ENCODE measurements at regions not wholly inside any gene's neighbourhood (a gene's known extent, or its start where the extent isn't known, plus 50 kb on each side); places are given as distances from the start of the nearest gene placed in this dataset.

- Histone ChIP-seq H3K79me2 (ENCODE audit: insufficient read depth, low read length) (no peaks in the 10 kb centered on the region), H3K27me3 (ENCODE audit: insufficient read depth, low read length, poor library complexity, severe bottlenecking) (no peaks in the 10 kb centered on the region), H3K4me2 (ENCODE audit: low read depth, low read length, poor library complexity, severe bottlenecking) (no peak overlapping the region), H3F3A (ENCODE audit: low read depth) (no peaks in the 10 kb centered on the region), H2AFZ (ENCODE audit: low read length) (no peak overlapping the region), H3K36me3 (ENCODE audit: insufficient read depth, low read length) (no peaks in the 10 kb centered on the region), H3K9me3 (ENCODE audit: insufficient read depth, low read depth, low read length) (no peaks in the 10 kb centered on the region), H4K20me1 (ENCODE audit: insufficient read depth, low read length, poor library complexity, severe bottlenecking) (no peaks in the 10 kb centered on the region), H3K4me1 (ENCODE audit: insufficient read depth, low read length, poor library complexity, severe bottlenecking) (no peaks in the 10 kb centered on the region), H3K4me3 (ENCODE audit: low read length, poor library complexity, severe bottlenecking) (no peak overlapping the region), H3K9ac (ENCODE audit: low read depth, low read length, poor library complexity, severe bottlenecking) (no peak overlapping the region), H3K9me2 (replicated peaks; ENCODE audit: low read depth, low read length) (no peaks in the 10 kb centered on the region)
- no peak for TF ChIP-seq EZH2phosphoT487 (IDR thresholded peaks at IDR 0.05; ENCODE audit: borderline replicate concordance)
- no peak for TF ChIP-seq CTCF (conservative IDR thresholded peaks at IDR 0.05; ENCODE audit: low read length)
Observed at GRCh38 chr4:24197955-24198354, 308.1 kb upstream of the PPARGC1A start.

GRCh38 chr4:24196785-24197184, 306.9 kb upstream of the PPARGC1A start:
- Histone ChIP-seq H3K79me2 (ENCODE audit: insufficient read depth, low read length) (no peaks in the 10 kb centered on the region), H3K27me3 (ENCODE audit: insufficient read depth, low read length, poor library complexity, severe bottlenecking) (no peaks in the 10 kb centered on the region), H3K4me1 (ENCODE audit: insufficient read depth, low read length, poor library complexity, severe bottlenecking) (no peaks in the 10 kb centered on the region), H4K20me1 (ENCODE audit: insufficient read depth, low read length, poor library complexity, severe bottlenecking) (no peaks in the 10 kb centered on the region), H3F3A (ENCODE audit: low read depth) (no peaks in the 10 kb centered on the region), H2AFZ (ENCODE audit: low read length) (no peak overlapping the region), H3K9me2 (replicated peaks; ENCODE audit: low read depth, low read length) (no peaks in the 10 kb centered on the region), H3K4me2 (ENCODE audit: low read depth, low read length, poor library complexity, severe bottlenecking) (no peak overlapping the region), H3K9me3 (ENCODE audit: insufficient read depth, low read depth, low read length) (no peaks in the 10 kb centered on the region), H3K9ac (ENCODE audit: low read depth, low read length, poor library complexity, severe bottlenecking) (no peak overlapping the region), H3K36me3 (ENCODE audit: insufficient read depth, low read length) (no peaks in the 10 kb centered on the region), H3K4me3 (ENCODE audit: low read length, poor library complexity, severe bottlenecking) (no peak overlapping the region)
- no peak for TF ChIP-seq CTCF (conservative IDR thresholded peaks at IDR 0.05; ENCODE audit: low read length)
- TF ChIP-seq EZH2phosphoT487 (IDR thresholded peaks at IDR 0.05; ENCODE audit: borderline replicate concordance), result no peak

- Histone ChIP-seq H3K9me2 (replicated peaks; ENCODE audit: low read depth, low read length) (no peaks in the 10 kb centered on the region), H4K20me1 (ENCODE audit: insufficient read depth, low read length, poor library complexity, severe bottlenecking) (no peaks in the 10 kb centered on the region), H3F3A (ENCODE audit: low read depth) (no peaks in the 10 kb centered on the region), H3K4me3 (ENCODE audit: low read length, poor library complexity, severe bottlenecking) (no peak overlapping the region), H3K27me3 (ENCODE audit: insufficient read depth, low read length, poor library complexity, severe bottlenecking) (no peaks in the 10 kb centered on the region), H3K9me3 (ENCODE audit: insufficient read depth, low read depth, low read length) (no peaks in the 10 kb centered on the region), H2AFZ (ENCODE audit: low read length) (no peak overlapping the region), H3K4me2 (ENCODE audit: low read depth, low read length, poor library complexity, severe bottlenecking) (no peak overlapping the region), H3K9ac (ENCODE audit: low read depth, low read length, poor library complexity, severe bottlenecking) (no peak overlapping the region), H3K79me2 (ENCODE audit: insufficient read depth, low read length) (no peaks in the 10 kb centered on the region), H3K4me1 (ENCODE audit: insufficient read depth, low read length, poor library complexity, severe bottlenecking) (no peaks in the 10 kb centered on the region), H3K36me3 (ENCODE audit: insufficient read depth, low read length) (no peaks in the 10 kb centered on the region)
- TF ChIP-seq EZH2phosphoT487 (IDR thresholded peaks at IDR 0.05; ENCODE audit: borderline replicate concordance) (no peak), CTCF (conservative IDR thresholded peaks at IDR 0.05; ENCODE audit: low read length) (no peak)
Observed at GRCh38 chr4:24195991-24196736, 306.3 kb upstream of the PPARGC1A start.
